HG02763 (cell line): ENCODE measurements at regions not wholly inside any gene's neighbourhood (a gene's known extent, or its start where the extent isn't known, plus 50 kb on each side); places are given as distances from the start of the nearest gene placed in this dataset.

Experiments used
- ATAC-seq: cut with Tn5 transposase; IDR thresholded peaks from one replicate; pipeline ENCODE4 v1.9.1; 2021; ENCODE audit warnings: mild to moderate bottlenecking, moderate library complexity; ENCODE audit not compliant: unreplicated experiment

GRCh38 chr1:65486613-65487012 is 66.1 kb downstream of the LEPR start:
- no peak for ATAC-seq

- no peak for ATAC-seq
Measured at GRCh38 chr1:65489481-65489880, 69.0 kb downstream of the LEPR start.

GRCh38 chr1:65490231-65491009 is 70.0 kb downstream of the LEPR start:
- ATAC-seq = no peak

- ATAC-seq = no peak
Measured at GRCh38 chr1:65491472-65491871, 71.0 kb downstream of the LEPR start.

GRCh38 chr1:65493802-65494201 is 73.3 kb downstream of the LEPR start:
- ATAC-seq = no peak

- no peak for ATAC-seq
Measured at GRCh38 chr1:65494671-65495070, 74.2 kb downstream of the LEPR start.

GRCh38 chr1:65495137-65495536 is 74.7 kb downstream of the LEPR start:
- no peak for ATAC-seq

GRCh38 chr1:65497256-65497830 is 76.9 kb downstream of the LEPR start:
- ATAC-seq = no peak

- ATAC-seq = no peak
Measured at GRCh38 chr1:65503427-65503826, 83.0 kb downstream of the LEPR start.

- no peak for ATAC-seq
Measured at GRCh38 chr1:65504263-65504662, 83.8 kb downstream of the LEPR start.

- no peak for ATAC-seq
Measured at GRCh38 chr1:65505547-65506300, 85.3 kb downstream of the LEPR start.

- no peak for ATAC-seq
Measured at GRCh38 chr1:65508051-65508450, 87.6 kb downstream of the LEPR start.

GRCh38 chr1:65509912-65510680 is 89.6 kb downstream of the LEPR start:
- no peak for ATAC-seq

GRCh38 chr1:65510961-65511360 is 90.5 kb downstream of the LEPR start:
- ATAC-seq = no peak

- no peak for ATAC-seq
Measured at GRCh38 chr1:65512383-65512782, 91.9 kb downstream of the LEPR start.

- ATAC-seq = no peak
Measured at GRCh38 chr1:65512967-65513780, 92.7 kb downstream of the LEPR start.

- ATAC-seq = no peak
Measured at GRCh38 chr1:65514041-65514440, 93.6 kb downstream of the LEPR start.

GRCh38 chr1:65524931-65525265 is 104.4 kb downstream of the LEPR start:
- no peak for ATAC-seq

- no peak for ATAC-seq
Measured at GRCh38 chr1:65525266-65526048, 105.0 kb downstream of the LEPR start.

- ATAC-seq = no peak
Measured at GRCh38 chr1:65526049-65526556, 105.6 kb downstream of the LEPR start.
